Activated CD8-positive, alpha-beta memory T cell treated with anti-CD3 and anti-CD28 coated beads, Interleukin-2, amount 50 U/mL, for 4 hours (primary cell): ENCODE measurements at regions not wholly inside any gene's neighbourhood (a gene's known extent, or its start where the extent isn't known, plus 50 kb on each side); places are given as distances from the start of the nearest gene placed in this dataset.
A peak's percentile ranks its signal among the peaks of the same experiment; 100 is the strongest.
"Not testable (repeated sequence)": the region's sequence is repeated elsewhere in the genome, so short reads cannot be mapped to it uniquely, and the experiment has no call there.

Experiments
- DNase-seq: peaks from one replicate; pipeline ENCODE4 v3.0.0-alpha.2; 2020

DNA sequence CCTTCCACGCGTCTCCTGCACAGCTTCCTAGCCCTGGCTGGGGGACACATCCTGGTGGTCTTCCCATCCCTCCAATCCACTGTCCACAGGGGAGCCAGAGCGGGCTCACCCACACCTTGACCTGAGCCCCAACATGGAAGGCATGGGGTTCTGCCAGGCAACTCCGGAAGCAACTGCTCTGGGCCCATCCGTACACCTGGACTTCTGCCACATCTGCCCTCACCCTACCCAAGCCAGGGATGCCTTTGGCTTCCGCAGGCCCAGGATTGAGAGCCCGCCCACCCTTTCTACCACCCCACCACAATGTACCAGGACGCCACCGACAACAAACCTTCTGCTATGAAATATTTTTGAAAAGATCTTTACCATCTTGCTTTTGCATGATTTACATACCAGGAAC, 89.8 kb downstream of the KCNJ18 start:
- not testable (repeated sequence) for DNase-seq

DNA sequence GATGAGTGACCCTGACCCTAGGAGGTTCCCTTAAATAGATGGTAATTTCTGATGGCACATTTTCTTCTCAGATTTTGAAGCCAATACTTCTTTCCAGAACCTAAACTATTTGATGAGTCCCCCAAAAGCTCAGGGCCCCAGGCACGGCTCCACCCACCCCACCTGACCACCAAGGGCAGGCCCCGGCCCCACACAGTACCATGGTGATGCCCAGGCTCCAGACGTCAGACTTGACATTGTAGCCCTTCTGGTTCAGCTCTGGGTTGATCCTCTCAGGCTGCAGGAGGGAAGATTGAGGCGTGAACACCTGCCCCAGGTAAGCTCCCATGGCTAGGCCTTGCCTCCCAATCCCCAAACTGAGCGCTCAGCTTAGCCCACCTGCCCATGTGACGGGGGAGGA, 90.3 kb downstream of the KCNJ18 start:
- DNase-seq: peak; percentile 6

DNA sequence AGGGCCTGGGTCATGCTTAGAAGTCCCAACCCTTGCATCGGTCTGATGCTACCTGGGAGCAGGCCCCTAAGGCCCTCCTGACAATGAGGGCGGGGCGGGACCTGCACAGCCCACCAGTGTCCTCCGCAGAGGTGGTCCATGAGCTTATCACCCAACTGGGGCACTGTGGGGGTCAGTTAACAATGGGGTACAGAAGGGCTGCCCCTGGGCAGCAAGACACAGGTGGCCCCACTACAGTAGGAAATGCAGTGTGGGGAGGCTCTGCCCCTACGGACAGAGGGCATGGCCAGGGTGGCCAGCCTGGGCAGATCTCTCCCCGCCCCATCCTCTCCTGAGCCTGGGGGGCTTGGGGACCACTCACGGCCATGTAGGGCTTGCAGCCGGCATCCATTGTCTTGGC, 90.7 kb downstream of the KCNJ18 start:
- DNase-seq: peak; percentile 7

DNA sequence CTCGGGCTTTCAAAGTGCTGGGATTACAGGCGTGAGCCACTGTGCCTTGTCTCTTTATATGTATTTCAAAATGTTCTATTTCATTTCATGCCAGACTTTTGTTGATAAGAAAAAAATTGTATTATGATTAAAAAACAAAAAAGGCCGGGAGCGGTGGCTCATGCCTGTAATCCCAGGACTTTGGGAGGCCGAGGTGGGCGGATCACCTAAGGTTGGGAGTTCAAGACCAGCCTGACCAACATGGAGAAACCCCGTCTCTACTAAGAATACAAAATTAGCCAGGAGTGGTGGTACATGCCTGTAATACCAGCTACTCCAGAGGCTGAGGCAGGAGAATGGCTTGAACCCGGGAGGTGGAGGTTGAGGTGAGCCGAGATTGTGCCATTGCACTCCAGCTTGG, 121.9 kb downstream of the KCNJ18 start:
- DNase-seq: not testable (repeated sequence)

DNA sequence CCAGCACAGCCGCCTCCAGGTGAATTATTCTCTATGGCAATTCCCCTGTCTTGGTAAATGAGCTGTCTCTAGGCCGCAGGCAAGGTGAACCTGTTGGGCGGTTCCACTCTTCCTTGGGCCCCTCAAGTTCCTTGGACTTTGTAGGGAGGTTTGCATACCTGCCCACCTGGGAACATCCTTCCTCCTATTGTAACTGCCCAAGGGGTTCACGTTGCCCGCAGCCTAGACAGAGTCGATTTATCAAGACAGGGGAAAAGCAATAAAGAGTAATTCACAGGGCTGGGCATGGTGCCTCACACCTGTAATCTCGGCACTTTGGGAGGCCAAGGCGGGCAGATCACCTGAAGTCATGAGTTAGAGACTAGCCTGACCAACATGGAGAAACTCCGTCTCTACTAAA, 122.5 kb downstream of the KCNJ18 start:
- no peak for DNase-seq

DNA sequence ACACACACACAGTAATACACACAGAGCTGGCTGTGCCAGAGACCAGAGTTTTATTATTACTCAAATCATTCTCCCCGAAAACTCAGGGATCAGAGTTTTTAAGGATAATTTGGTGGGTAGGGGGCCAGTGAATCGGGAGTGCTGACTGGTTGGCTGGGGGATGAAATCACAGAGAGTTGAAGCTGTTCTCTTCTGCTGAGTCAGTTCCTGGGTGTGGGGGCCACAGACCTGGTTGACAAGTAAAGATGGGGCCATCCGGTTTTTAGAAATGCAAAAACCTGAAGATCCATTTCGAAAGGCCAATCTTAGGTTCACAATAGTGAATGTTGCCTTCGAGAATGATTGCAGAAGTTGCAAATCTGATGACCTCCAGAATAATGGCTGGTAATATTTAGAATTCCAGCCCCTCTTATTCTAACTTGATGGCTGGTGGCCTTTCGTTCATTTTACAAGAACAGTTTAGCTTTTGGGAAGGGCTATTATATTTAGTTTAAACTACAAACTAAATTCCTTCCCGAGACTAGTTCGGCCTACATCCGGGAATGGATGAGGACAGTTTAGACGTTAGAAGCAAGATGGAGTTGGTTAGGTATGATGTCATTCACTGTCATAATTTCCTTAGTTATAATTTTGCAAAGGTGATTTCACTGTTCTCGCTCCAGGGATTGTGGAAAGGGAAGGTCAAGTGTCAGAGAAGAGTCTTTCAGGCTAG, 123.2 kb downstream of the KCNJ18 start:
- DNase-seq: no peak

DNA sequence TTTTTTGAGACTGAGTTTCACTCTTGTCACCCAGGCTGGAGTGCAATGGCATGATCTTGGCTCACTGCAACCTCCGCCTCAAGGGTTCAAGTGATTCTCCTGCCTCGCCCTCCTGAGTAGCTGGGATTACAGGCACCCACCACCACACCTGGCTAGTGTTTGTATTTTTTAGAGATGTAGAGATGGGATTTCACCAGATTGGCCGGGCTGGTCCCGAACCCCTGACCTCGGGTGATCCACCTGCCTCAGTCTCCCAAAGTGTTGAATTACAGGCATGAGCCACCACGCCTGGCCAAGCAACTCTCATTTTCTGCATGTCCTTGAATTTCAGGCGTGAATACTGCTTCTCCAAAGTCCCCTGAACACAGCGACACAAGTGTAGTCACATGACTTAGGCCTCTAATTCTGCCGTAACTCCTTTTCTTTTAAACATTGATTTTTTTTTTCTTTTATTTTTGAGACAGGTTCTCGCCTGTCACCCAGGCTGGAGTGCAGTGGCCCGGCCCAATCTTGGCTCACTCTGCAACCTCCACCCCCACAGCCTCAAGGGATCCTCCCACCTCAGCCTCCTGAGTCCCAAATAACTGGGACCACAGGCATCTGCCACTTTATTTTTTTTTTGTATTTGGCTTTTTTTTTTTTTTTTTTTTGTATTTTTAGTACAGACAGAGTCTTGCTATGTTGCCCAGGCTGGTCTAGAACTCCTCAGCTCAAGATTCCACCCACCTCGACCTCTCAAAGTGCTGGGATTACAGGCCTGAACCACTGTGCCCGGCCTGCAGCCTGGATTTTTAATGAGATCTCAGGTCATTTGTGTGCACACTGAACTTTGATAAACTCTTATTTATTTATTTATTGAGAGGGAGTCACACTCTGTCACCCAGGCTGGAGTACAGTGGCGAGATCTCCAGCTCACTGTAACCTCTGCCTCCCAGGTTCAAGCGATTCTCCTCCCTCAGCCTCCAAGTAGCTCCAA, 124.6 kb downstream of the KCNJ18 start:
- DNase-seq: no peak

DNA sequence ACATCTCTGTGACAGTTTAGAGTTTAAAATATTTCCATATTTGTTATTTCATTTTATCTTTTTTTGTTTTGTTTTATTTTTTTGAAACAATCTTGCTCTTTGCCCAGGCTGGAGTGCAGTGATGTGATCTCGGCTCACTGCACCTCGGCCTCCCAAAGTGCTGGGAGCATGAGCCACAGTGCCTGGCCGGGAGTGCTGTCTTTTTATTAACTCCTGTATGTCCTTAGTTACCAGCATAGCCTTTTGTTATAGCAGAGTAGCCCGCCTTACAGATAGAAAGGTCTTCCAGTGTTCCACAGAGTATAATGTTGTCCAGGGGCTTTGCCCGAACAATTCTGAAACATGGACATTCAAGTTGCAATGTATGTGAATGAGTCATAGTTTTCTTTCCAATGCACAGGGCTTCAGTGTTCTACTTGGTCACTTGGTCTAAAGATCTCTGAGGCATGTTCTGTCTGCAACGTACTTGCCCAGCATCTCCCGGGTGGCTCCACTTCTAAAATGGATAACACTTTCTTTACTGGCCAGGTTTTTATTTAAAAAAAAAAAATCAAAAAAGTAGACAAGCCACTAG, 125.6 kb downstream of the KCNJ18 start:
- no peak for DNase-seq

DNA sequence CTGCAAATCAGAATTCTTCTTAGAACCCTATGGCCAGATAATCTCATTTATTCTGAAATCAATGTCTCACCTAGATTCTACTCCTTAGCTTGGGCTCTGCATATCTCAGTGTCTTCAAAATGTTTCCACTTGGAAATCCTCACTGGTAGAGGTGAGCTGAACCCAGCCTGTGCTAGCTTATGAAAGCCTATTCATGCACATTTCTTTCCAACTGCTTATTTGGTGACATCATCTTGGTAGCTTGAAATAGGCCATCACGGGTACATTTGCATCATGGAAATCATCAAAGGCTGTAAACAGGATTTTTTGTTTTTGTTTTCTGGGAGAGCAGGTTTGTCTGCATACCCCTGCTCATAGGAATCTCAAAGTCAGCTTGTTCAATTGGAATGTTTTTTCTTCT, 130.8 kb downstream of the KCNJ18 start:
- no peak for DNase-seq

DNA sequence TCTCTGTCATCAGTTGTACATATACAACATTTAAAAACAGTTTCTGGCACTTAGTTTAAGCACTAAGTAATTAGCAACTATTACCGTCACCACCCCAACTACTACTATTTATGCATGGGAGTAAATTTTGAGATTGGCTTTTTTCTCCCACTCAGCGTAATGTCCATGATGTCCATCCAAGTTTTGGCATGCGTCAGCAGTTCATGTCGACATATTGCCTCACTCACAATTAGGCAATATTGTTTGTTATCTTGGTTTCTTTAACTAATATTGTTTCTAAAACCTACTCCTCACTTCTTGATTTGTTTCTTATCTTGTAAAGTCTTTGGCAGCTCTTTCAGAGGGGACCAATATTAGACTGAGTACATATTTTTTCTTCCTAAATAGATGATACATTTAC, 131.3 kb downstream of the KCNJ18 start:
- DNase-seq: no peak

DNA sequence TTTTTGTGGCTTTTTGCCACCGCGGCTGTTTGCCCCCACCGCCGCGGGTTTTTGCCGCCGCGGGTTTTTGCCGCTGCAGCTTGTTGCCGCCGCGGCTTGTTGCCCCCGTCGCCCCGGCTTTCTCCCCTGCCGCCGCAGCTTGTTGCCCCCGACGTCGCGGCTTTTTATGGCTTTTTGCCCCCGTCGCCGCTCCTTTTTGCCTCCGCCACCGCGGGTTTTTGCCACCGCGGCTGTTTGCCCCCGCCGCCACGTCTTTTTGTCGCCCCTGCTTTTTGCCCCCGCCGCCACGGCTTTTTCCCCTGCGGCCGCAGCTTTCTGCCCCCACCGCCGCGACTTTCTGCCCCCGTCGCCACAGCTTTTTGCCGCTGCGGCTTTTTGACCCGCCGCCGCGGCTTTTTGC, 149.5 kb downstream of the KCNJ18 start:
- DNase-seq: no peak

DNA sequence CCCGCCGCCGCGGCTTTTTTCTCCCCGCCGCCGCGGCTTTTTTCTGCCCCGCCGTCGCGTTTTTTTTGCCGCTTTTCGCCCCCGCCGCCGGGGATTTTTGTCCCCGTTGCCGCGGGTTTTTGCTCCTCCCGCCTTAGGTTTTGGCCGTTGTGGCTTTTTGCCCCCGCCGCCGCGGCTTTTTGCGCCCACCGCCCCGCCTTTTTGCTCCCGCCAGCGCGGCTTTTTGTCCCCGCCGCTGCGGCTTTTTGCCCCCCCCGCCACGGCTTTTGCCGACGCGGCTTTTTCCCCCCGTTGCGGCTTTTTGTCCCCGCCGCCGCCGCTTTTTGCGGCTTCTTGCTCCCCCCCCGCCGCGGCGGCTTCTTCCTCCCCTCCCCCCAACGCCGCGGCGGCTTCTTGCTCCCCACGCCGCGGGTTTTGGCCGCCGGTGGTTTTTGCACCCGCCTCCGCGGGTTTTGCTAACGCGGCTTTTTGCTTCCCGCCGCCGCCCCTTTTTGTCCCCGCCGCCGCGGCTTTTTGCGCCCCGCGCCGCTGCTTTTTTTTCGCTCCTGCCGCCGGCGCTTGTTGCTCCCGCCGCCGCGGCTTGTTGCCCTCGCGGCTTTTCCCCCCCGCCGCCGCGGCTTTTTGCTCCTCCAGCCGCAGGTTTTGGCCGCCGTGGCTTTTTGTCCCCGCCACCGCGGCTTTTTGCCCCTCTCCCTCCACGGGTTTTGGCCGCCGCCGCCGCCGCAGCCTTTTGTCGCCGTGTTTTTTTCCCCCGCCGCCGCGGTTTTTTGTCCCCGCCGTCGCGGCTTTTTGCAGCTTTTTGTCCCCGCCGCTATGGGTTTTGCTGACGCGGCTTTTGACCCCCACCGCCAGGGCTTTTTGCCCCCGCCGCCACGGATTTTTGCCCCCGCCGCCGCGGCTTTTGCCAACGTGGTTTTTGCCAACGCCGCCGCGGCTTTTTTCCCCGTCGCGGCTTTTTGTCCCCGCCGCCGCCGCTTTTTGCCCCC, 150.3 kb downstream of the KCNJ18 start:
- DNase-seq: no peak

DNA sequence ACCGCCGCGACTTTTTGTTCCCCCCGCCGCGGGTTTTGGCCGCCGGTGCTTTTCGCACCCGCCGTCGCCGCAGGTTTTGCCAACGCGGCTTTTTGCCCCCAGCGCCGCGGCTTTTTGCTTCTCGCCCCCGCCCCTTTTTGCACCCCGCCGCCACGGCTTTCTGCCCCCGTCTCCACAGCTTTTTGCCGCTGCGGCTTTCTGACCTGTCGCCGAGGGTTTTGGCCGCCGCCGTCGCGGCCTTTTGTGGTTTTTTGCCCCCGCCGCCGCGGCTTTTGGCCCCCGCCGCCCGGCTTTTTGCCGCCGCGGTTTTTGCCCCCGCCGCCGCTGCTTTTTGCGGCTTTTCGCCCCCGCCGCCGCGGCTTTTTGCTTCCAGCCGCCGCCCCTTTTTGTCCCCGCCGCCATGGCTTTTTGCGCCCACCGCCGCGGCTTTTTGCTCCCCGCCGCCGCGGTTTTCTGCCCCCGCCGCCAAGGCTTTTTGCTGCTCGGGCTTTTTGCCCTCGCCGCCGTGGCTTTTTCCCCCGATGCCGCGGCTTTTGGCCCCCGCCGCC, 151.1 kb downstream of the KCNJ18 start:
- no peak for DNase-seq

DNA sequence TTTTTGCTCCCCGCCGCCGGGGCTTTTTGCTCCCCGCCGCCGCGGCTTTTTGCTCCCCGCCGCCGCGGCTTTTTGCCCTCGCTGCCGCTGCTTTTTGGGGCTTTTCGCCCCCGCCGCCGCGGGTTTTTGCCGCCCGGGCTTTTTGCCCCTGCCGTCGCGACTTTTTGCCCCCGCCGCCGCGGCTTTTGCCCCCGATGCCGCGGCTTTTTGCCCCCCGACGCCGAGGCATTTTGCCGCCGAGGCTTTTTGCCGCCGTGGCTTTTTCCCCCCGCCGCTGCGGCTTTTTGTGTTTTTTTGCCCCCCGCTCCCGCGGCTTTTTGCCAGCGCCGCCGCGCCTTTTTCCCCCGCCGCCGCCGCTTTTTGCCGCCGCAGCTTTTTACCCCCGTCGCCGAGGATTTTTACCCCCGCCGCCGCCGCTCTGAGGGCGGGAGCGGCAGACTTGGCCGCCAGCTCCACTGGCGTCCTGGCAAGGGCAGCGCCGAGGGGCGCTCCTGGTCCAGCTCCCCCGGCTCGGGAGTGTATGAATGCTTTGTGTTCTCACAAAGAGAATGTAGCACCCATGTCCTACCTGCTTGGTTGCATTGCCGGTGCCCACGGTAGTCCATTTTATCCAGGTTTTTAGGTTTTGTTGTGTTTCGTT, 151.7 kb downstream of the KCNJ18 start:
- DNase-seq: no peak

DNA sequence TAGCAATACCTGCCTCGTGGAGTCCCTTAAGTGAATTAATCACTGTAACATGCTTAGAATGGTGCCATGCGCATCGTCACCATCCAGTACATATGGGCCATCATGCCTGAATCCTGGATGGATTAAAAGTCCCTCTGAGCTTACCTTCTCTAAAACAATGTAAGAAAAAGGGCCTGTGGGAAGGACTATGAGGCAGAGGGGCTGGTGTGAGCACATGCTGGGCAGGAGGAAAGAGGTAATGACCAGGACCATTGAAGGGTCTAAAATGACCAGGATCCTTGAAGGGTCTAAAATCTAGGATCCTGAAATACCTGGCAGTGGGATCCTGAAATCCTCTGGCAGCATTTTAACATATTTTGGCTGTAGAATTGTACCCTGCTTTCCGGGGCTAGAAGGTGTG, 156.2 kb downstream of the KCNJ18 start:
- not testable (repeated sequence) for DNase-seq

DNA sequence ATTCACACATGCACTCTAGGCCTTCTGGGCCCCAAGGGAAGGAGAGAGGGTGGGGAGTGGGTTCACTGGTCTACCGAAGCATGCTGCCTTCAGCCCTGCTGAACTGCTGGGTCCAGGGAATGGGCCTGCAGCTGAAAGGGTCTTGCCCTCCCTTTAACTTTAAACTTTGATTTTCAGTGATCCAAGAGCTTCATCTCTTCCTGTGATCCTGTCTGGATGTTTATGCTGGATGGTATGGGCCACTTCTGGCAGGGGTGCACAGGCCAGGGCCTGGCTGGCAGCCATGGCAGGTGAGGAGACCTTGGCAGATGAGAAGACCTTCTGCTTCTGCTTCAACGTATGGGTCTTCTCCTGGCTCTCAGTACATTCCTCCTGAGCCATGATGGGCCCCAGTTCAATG, 156.7 kb downstream of the KCNJ18 start:
- DNase-seq: not testable (repeated sequence)

DNA sequence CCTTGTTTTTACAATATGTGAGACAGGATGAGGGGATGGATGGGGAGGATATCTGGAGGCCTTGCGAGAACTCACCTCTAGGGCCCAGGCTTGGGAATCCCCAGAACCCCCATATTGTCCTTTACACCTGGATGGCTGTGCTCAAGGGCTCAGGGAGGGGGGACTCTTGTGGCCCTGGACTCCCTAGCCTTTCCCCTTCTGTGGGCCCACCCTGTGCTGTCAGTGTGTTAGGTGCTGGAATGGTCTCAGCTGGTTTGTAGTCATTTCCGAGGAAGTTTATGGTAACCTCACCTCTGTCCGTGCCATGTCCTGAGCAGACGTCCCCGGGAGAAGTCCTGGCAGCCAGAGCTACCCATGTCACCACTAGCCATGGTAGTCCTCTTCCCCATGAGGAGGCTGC, 158.3 kb downstream of the KCNJ18 start:
- not testable (repeated sequence) for DNase-seq
